Progenitor cell of endocrine pancreas (in vitro differentiated cells): ENCODE measurements at regions not wholly inside any gene's neighbourhood (a gene's known extent, or its start where the extent isn't known, plus 50 kb on each side); places are given as distances from the start of the nearest gene placed in this dataset.
"Not testable (repeated sequence)": the region's sequence is repeated elsewhere in the genome, so short reads cannot be mapped to it uniquely, and the experiment has no call there.

ENCODE experiments used
- DNase-seq: peaks from one replicate; pipeline ENCODE4 v3.0.0; 2021; ENCODE audit warnings: low spot score; ENCODE audit not compliant: unreplicated experiment
- H3K27ac Mint-ChIP-seq: 2 replicates; pipeline ENCODE4 v1.8.0; 2021; ENCODE audit warnings: mild to moderate bottlenecking, moderate library complexity, mixed read lengths
- H3K27me3 Mint-ChIP-seq: 2 replicates; pipeline ENCODE4 v1.8.0; 2021; ENCODE audit warnings: mixed read lengths
- H3K36me3 Mint-ChIP-seq: 2 replicates; pipeline ENCODE4 v1.8.0; 2022; ENCODE audit warnings: mixed read lengths; ENCODE audit not compliant: insufficient read depth
- H3K4me1 Mint-ChIP-seq: 2 replicates; pipeline ENCODE4 v1.8.0; 2021; ENCODE audit warnings: low read depth, mixed read lengths
- H3K4me3 Mint-ChIP-seq: 2 replicates; pipeline ENCODE4 v1.8.0; 2021; ENCODE audit warnings: low read depth, mild to moderate bottlenecking, moderate library complexity, mixed read lengths
- H3K9me3 Mint-ChIP-seq: 2 replicates; pipeline ENCODE4 v1.8.0; 2021; ENCODE audit warnings: low read depth, mixed read lengths
- CTCF ChIP-seq: fragments of 200-600 bp; sonication (generic); IDR thresholded peaks from one replicate; pipeline ENCODE4 v1.5.0; 2021; ENCODE audit warnings: antibody characterized with exemption, mild to moderate bottlenecking; ENCODE audit not compliant: unreplicated experiment

DNA sequence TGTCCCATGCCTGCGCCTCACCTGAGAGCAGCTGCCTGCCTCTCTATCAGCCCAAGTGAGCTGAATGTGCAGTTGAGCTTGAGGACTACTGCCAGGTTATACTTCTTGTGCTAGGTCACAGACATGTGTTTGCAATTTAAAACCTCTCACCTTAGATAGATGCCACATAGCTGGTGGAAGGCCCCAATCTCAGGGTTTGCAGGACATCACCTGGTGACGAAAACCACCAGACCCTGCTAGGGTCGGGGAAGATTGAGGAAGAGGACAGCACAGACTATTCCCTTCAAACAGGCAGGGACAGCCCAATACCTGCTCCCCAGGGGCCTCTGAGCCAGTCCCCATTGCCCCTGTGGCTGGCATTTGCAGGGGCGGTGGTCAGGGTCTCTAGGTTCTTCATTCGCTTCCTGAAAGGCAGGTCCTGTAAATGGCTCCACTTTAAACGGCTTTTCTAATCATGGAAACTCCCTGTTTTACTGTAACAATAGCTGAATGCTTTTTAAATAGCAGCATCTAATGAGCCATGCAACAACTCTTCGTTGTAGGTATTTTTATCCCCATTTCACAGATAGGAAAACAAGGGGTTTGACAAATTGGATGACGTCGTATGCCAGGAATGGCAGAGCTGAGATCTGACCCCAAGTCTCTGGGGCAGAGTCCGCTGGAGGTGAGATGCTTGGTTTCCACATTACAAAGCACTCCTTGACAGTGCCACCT is 80.1 kb downstream of the EMX2 start:
- TF ChIP-seq CTCF, result no peak
- no peak for DNase-seq
- Mint-ChIP-seq H3K4me1 (no peaks in the 10 kb centered on the region), H3K27me3 (peaks cover 45% of the 10 kb centered on the region), H3K27ac (no peak overlapping the region), H3K4me3 (no peak overlapping the region), H3K36me3 (no peaks in the 10 kb centered on the region), H3K9me3 (no peaks in the 10 kb centered on the region)

- H3K9me3 Mint-ChIP-seq, result no peaks in the 10 kb centered on the region
Measured at GRCh38 chr10:117626228-117626627, 83.7 kb downstream of the EMX2 start.

GRCh38 chr10:117627561-117627960 is 85.0 kb downstream of the EMX2 start:
- Mint-ChIP-seq H3K27me3 (peaks cover 19% of the 10 kb centered on the region), H3K4me1 (no peaks in the 10 kb centered on the region)

More at GRCh38 chr10:117626228-117626627, 83.7 kb downstream of the EMX2 start:
- no peaks in the 10 kb centered on the region for H3K36me3 Mint-ChIP-seq
- H3K4me3 Mint-ChIP-seq, result no peak overlapping the region
- H3K27ac Mint-ChIP-seq, result no peak overlapping the region
- no peak for TF ChIP-seq CTCF
- H3K27me3 Mint-ChIP-seq, result peaks cover 22% of the 10 kb centered on the region
- DNase-seq, result no peak
- H3K4me1 Mint-ChIP-seq, result no peaks in the 10 kb centered on the region

GRCh38 chr10:117629717-117630116 is 87.2 kb downstream of the EMX2 start:
- not testable (repeated sequence) for H3K4me3 Mint-ChIP-seq, H3K27ac Mint-ChIP-seq, DNase-seq, H3K4me1 Mint-ChIP-seq, H3K9me3 Mint-ChIP-seq, H3K36me3 Mint-ChIP-seq
- H3K27me3 Mint-ChIP-seq, result peaks cover 30% of the 10 kb centered on the region

More at GRCh38 chr10:117627561-117627960, 85.0 kb downstream of the EMX2 start:
- no peaks in the 10 kb centered on the region for H3K9me3 Mint-ChIP-seq
- no peak overlapping the region for H3K27ac Mint-ChIP-seq
- no peak for TF ChIP-seq CTCF
- no peak overlapping the region for H3K4me3 Mint-ChIP-seq
- DNase-seq, result no peak
- no peaks in the 10 kb centered on the region for H3K36me3 Mint-ChIP-seq

DNA sequence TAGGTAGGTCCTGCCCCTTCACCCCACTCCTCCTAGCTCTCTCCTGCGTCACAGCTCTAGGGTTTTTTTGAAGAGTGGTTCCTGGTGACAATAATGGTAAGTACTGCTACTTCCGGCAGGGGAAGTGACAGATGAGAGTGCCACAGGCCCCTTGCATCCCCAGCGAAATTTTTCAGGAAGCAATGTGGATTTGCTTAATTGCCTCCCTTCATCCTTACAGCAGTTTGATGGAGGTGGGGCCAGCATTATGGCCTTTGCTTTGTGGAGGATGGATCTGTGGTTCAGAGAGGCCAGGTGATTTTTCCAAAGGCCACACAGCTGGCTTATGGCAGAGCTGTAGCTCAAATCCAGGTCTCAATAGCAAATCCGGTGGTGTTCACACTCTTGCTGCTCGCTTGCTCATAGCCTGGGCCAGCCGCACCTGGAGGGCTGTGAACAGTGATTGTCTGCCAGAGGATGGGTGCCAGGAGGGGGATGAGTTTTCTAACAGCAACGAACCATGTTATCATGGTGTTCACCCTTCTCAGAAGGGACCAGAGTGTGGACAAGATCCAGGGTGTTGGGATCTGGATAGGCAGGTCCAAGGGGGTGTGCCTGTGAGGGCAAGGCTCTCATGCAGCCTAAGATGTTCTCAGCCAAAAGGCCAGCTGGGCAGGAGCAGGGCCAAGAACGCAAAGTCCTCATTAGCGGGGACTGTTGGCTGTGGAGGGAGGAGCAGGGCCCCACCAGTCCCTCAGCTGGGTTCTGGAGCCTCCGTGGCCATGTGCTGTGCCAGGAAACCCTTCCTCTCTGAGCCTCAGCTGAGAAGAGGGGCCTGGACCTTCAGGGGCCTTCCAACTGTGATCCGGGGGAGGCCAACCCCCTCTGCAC is 89.0 kb downstream of the EMX2 start:
- no peak for TF ChIP-seq CTCF
- H3K36me3 Mint-ChIP-seq, result no peaks in the 10 kb centered on the region

More for the DNA sequence above, 89.0 kb downstream of the EMX2 start:
- no peak for DNase-seq
- Mint-ChIP-seq H3K4me1 (no peaks in the 10 kb centered on the region), H3K4me3 (no peak overlapping the region), H3K27ac (no peak overlapping the region), H3K9me3 (no peaks in the 10 kb centered on the region), H3K27me3 (peaks cover 39% of the 10 kb centered on the region)
